ENCODE measurements at regions not wholly inside any gene's neighbourhood (a gene's known extent, or its start where the extent isn't known, plus 50 kb on each side); places are given as distances from the start of the nearest gene placed in this dataset.
A peak's percentile ranks its signal among the peaks of the same experiment; 100 is the strongest.
"Not testable (repeated sequence)": the region's sequence is repeated elsewhere in the genome, so short reads cannot be mapped to it uniquely, and the experiment has no call there.

DNA sequence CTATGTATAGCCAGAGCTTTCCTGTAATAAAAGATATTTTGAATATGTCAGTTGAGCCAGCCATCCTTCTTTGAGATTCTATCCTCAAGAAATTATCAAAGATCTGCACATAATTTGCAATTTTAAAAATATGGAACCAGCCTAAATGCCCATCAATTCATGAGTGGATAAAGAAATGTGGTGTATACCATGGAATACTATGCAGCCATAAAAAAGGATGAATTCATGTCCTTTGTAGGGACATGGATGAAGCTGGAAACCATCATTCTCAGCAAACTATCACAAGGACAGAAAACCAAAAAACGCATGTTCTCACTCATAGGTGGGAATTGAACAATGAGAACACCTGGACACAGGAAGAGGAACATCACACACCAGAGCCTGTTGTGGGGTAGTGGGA, 150.5 kb upstream of the TOP1 start:
- intact Hi-C loops (cut with micrococcal nuclease); H3K27ac Mint-ChIP-seq; H3K4me3 Mint-ChIP-seq (ENCODE audit: low read depth); H3K36me3 Mint-ChIP-seq (ENCODE audit: low read depth); DNase-seq (ENCODE audit: low spot score); H3K9me3 Mint-ChIP-seq: not testable (repeated sequence)
- Mint-ChIP-seq H3K4me1 (ENCODE audit: low read depth) (peaks cover 21% of the 10 kb centered on the region), H3K27me3 (ENCODE audit: low read depth) (peaks cover 11% of the 10 kb centered on the region)

DNA sequence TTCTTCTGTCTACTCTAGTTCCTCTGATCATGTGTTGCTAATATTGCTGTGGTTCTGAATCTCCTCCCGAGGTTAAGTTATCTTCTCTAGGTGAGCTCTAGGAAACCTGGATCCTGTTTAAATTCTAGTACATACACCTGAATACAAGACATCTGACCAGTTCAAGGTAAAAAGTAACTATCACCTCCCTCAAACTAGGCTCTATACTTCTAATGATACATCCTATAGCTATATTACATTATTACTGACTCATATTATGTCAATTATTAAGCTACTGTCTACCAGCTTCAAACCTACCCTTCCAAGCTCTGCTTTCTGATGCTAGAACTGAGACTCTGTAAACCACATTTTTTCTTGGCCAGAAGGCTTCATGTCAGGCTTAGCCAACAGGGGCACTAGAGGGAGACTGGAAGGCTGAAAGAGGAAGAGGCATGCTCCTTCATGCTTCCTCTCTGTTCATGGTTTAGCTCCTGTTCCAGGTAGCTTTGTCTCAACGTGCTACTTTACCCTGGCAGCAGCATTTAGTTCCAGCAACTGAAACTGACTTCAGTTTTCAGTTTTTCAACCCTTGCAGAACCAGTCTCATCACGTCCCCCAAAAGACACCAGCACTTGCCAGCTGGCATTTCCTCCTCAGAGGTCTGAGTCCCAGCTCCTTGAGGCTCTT, 148.4 kb upstream of the TOP1 start:
- Mint-ChIP-seq H3K9me3 (peaks cover 8% of the 10 kb centered on the region), H3K36me3 (ENCODE audit: low read depth) (no peaks in the 10 kb centered on the region), H3K4me3 (ENCODE audit: low read depth) (no peak overlapping the region), H3K27ac (no peak overlapping the region), H3K4me1 (ENCODE audit: low read depth) (peaks cover 26% of the 10 kb centered on the region), H3K27me3 (ENCODE audit: low read depth) (peaks cover 11% of the 10 kb centered on the region)
- DNase-seq (ENCODE audit: low spot score), result no peak
- intact Hi-C loops (cut with micrococcal nuclease), result no loop called here

DNA sequence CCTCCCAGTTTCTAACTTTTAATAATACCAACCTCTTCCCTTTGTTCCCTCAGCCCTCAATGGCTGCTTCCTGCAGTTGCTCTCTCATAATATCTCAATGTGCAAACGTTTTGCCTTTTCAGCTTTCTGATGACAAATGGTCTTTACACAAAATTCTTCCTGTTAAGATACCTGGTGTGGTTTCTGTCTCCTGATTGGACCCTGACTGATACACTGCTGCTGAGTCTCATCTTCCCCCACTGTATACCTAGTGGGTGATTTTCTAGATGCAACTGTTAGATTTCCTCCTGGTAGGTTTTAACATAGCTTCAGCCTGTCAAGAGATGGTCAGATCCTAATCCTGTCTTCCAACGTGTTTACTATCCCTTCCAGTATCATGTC, 147.9 kb upstream of the TOP1 start:
- peaks cover 26% of the 10 kb centered on the region for H3K4me1 Mint-ChIP-seq (ENCODE audit: low read depth)
- peaks cover 8% of the 10 kb centered on the region for H3K9me3 Mint-ChIP-seq
- H3K27ac Mint-ChIP-seq, result no peak overlapping the region
- no peaks in the 10 kb centered on the region for H3K36me3 Mint-ChIP-seq (ENCODE audit: low read depth)
- intact Hi-C loops (cut with micrococcal nuclease), result no loop called here
- no peak overlapping the region for H3K4me3 Mint-ChIP-seq (ENCODE audit: low read depth)
- DNase-seq (ENCODE audit: low spot score), result no peak
- peaks cover 11% of the 10 kb centered on the region for H3K27me3 Mint-ChIP-seq (ENCODE audit: low read depth)

DNA sequence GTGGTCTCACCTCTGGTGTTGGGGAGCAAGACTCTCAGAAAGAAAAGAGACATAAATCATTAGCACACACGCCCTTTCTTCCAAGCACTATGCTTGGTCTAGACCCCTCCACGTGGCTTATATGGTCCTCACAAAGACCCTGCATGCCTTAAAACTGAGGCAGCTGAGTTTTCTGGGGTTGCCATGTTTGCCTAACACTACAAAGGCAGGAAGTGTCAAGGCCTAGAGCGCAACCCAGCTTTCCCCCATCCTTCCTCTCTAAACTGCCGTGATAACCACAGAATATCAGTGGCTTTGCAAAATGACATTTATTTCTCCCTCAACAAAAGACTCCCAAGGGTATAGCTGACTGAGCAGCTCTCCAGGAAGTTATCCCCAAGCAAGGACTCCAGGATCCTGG, 146.5 kb upstream of the TOP1 start:
- peaks cover 8% of the 10 kb centered on the region for H3K9me3 Mint-ChIP-seq
- H3K4me1 Mint-ChIP-seq (ENCODE audit: low read depth), result peaks cover 26% of the 10 kb centered on the region
- no peak overlapping the region for H3K4me3 Mint-ChIP-seq (ENCODE audit: low read depth)
- no peaks in the 10 kb centered on the region for H3K36me3 Mint-ChIP-seq (ENCODE audit: low read depth)
- H3K27ac Mint-ChIP-seq, result peak overlapping the region; percentile 40
- intact Hi-C loops (cut with micrococcal nuclease), result no loop called here
- no peak for DNase-seq (ENCODE audit: low spot score)
- H3K27me3 Mint-ChIP-seq (ENCODE audit: low read depth), result peaks cover 11% of the 10 kb centered on the region

DNA sequence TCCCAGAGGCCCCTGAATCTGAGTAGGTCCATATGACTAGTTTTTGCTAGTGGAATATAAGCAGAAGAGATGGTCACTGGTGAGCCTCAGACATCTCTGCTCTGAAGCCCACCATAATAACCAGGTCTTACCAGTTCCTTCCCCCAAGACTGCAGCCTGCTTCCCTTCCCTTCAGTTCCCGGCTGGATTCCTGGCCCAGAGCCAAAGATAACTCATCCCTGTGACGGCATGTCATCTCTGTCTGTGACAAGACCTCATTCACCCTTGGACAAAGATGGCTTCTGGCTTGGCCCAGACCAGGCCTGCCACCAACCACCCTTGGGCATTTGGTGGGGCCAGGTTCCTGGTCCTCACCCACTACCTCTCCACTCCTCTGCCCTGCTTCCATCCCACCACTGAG, 145.5 kb upstream of the TOP1 start:
- Mint-ChIP-seq H3K27me3 (ENCODE audit: low read depth) (peaks cover 4% of the 10 kb centered on the region), H3K4me1 (ENCODE audit: low read depth) (peaks cover 26% of the 10 kb centered on the region), H3K4me3 (ENCODE audit: low read depth) (no peak overlapping the region), H3K27ac (no peak overlapping the region), H3K9me3 (peaks cover 5% of the 10 kb centered on the region), H3K36me3 (ENCODE audit: low read depth) (no peaks in the 10 kb centered on the region)
- DNase-seq (ENCODE audit: low spot score), result no peak
- intact Hi-C loops (cut with micrococcal nuclease), result no loop called here

DNA sequence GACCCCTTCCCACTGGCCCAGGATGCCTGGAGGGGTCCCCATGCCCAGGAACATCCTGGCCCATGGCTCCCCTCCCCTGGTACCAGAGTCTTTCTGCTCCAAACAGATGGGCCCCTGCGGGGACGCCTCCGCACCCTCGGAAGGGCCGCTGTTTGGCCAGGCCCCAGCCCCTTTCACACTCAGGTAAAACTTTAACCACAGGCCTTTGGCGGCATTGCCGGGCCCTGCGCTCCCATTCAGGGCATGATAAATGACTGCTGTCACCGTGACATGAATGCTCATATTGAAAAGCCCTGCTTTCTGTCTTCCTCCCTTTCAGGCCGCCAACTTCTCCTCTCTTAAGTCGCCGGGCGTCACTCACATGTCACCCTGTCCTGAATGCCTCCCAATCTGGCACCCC, 141.5 kb upstream of the TOP1 start:
- no peaks in the 10 kb centered on the region for H3K36me3 Mint-ChIP-seq (ENCODE audit: low read depth)
- intact Hi-C loops (cut with micrococcal nuclease), result no loop called here

DNA sequence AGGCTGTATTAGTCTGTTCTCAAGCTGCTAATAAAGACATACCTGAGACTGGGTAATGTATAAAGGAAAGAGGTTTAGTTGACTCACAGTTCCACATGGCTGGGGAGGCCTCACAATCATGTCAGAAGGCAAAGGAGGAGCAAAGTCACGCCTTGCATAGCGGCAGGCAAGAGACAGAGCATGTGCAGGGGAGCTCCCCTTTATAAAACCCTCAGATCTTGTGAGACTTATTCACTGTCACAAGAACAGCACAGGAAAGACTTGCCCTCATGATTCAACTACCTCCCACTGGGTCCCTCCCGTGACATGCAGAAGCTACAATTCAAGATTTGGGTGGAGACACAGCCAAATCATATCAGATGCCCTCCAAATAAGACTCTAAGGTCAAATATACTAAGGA, 139.4 kb upstream of the TOP1 start:
- H3K36me3 Mint-ChIP-seq (ENCODE audit: low read depth); DNase-seq (ENCODE audit: low spot score); H3K4me3 Mint-ChIP-seq (ENCODE audit: low read depth); H3K4me1 Mint-ChIP-seq (ENCODE audit: low read depth); H3K27ac Mint-ChIP-seq; intact Hi-C loops (cut with micrococcal nuclease); H3K9me3 Mint-ChIP-seq: not testable (repeated sequence)
- peaks cover 12% of the 10 kb centered on the region for H3K27me3 Mint-ChIP-seq (ENCODE audit: low read depth)

More for the DNA sequence above, 141.5 kb upstream of the TOP1 start:
- Mint-ChIP-seq H3K27ac (no peak overlapping the region), H3K27me3 (ENCODE audit: low read depth) (peaks cover 8% of the 10 kb centered on the region), H3K9me3 (no peaks in the 10 kb centered on the region), H3K4me3 (ENCODE audit: low read depth) (no peak overlapping the region), H3K4me1 (ENCODE audit: low read depth) (peaks cover 11% of the 10 kb centered on the region)
- DNase-seq (ENCODE audit: low spot score), result no peak

DNA sequence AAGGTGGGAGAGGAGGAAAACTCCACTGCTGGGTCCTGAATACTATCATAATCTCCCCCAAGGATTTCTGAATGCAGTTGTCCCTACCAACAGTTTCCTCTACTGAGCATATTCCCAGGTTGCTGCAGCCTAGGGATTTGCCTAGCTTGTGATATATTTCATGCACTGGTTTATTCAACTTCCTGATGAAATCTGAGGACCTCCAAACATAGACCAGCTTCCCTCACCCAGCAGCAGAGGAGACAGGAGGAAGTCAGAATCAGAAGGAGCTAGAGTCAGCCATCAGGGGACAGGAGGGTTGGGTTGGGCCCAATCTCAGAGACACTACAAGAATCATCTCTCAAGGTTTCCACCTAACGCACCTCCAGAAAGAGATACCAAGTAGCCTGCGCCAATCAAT, 138.4 kb upstream of the TOP1 start:
- H3K27ac Mint-ChIP-seq, result no peak overlapping the region
- no peaks in the 10 kb centered on the region for H3K36me3 Mint-ChIP-seq (ENCODE audit: low read depth)
- intact Hi-C loops (cut with micrococcal nuclease), result no loop called here
- no peak overlapping the region for H3K4me3 Mint-ChIP-seq (ENCODE audit: low read depth)
- H3K27me3 Mint-ChIP-seq (ENCODE audit: low read depth), result peaks cover 12% of the 10 kb centered on the region
- no peak for DNase-seq (ENCODE audit: low spot score)
- no peaks in the 10 kb centered on the region for H3K9me3 Mint-ChIP-seq
- H3K4me1 Mint-ChIP-seq (ENCODE audit: low read depth), result no peaks in the 10 kb centered on the region

DNA sequence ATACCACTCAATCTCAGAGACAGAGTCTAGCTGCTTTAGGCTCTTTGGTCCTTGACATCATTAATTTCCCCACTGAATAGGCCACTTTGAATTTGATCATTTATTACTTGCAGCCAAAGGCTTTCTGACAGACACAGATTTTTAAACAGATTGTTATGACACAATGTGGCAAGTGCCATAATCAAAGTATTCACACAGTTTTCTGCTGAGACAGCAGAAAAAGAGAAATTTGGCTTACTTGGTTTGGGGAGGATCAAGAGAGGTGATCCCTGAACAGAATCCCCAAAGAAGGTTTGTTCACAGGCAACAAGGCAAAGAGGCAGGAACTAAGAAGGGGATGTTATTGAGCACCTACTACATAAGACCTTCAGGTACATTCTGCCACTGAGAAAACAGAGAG, 138.0 kb upstream of the TOP1 start:
- intact Hi-C loops (cut with micrococcal nuclease), result no loop called here
- Mint-ChIP-seq H3K4me3 (ENCODE audit: low read depth) (no peak overlapping the region), H3K36me3 (ENCODE audit: low read depth) (no peaks in the 10 kb centered on the region), H3K27me3 (ENCODE audit: low read depth) (peaks cover 12% of the 10 kb centered on the region), H3K9me3 (no peaks in the 10 kb centered on the region), H3K27ac (no peak overlapping the region), H3K4me1 (ENCODE audit: low read depth) (no peaks in the 10 kb centered on the region)
- no peak for DNase-seq (ENCODE audit: low spot score)

DNA sequence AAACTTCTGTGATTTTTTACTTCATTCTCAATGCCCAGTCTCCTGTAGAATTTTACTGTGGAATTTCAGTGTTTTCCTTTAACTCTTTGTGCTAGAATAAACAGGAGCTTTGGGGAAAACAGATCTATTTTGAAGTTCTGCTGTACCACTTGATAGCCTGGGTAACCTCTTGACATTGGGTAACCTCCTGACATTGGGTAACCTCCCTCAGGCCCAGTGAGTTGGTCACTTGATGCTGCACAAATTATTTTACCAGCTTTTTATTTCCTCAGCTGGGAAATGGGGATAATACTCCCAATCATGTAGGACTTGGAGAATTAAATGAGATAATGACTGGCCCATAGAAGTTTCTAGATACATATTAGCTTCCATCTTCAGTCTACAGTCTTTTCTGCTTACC, 137.3 kb upstream of the TOP1 start:
- no peak overlapping the region for H3K4me3 Mint-ChIP-seq (ENCODE audit: low read depth)
- intact Hi-C loops (cut with micrococcal nuclease), result no loop called here
- no peaks in the 10 kb centered on the region for H3K36me3 Mint-ChIP-seq (ENCODE audit: low read depth)
- H3K27me3 Mint-ChIP-seq (ENCODE audit: low read depth), result peaks cover 14% of the 10 kb centered on the region
- H3K9me3 Mint-ChIP-seq, result no peaks in the 10 kb centered on the region
- H3K4me1 Mint-ChIP-seq (ENCODE audit: low read depth), result no peaks in the 10 kb centered on the region
- no peak for DNase-seq (ENCODE audit: low spot score)
- no peak overlapping the region for H3K27ac Mint-ChIP-seq

DNA sequence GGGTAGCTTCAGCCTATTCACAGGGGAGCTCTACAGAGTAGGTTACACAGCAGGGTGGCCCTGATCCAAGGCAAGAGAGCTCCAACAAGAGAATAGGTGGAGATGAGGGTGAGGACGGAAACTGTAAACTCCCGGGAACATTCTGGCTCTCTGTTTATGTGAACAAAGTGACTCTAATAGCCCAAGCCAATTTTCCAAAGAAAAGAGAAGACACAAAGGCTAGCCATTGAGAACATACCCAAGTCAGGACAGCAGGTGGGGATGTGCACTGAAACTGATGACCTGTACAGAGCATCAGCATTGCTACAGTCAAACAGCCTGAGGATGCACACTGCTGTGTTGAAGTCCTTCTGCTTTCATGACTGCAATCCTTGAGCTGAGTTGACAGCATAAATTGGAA, 136.0 kb upstream of the TOP1 start:
- Mint-ChIP-seq H3K36me3 (ENCODE audit: low read depth) (no peaks in the 10 kb centered on the region), H3K4me1 (ENCODE audit: low read depth) (no peaks in the 10 kb centered on the region), H3K4me3 (ENCODE audit: low read depth) (no peak overlapping the region), H3K27ac (no peak overlapping the region), H3K9me3 (no peaks in the 10 kb centered on the region), H3K27me3 (ENCODE audit: low read depth) (peaks cover 24% of the 10 kb centered on the region)
- DNase-seq (ENCODE audit: low spot score), result no peak
- intact Hi-C loops (cut with micrococcal nuclease), result no loop called here

DNA sequence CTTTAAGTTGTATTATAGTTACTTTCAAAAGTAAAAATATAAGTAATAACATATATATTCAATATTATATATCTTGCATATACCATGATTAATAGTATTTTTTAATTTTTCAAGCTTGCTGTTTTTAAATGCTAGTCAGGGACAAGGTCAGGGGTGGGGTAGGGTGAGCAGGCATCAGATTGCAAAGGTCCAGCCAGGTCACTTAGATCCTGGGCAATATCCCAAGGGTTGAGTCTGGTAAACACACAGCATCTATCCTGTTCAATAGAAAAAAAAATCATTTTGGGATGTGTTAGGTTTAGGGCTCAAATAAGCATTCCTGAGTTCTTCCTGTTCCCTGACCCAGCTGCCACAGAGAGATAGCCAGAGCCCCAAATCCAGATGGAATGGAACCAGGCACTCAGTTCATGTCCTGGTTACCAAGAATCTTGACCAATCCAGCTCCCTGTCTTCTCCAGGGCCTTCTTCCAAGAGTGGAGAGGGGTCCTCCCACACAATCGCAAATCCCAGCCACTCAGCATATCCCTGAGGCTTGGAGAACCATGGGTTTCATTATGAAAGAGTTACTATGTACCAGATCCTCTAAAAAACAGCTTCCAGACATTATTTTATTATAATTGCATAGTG, 134.9 kb upstream of the TOP1 start:
- Mint-ChIP-seq H3K27ac (no peak overlapping the region), H3K36me3 (ENCODE audit: low read depth) (no peaks in the 10 kb centered on the region), H3K4me1 (ENCODE audit: low read depth) (no peaks in the 10 kb centered on the region), H3K9me3 (no peaks in the 10 kb centered on the region), H3K4me3 (ENCODE audit: low read depth) (no peak overlapping the region), H3K27me3 (ENCODE audit: low read depth) (peaks cover 26% of the 10 kb centered on the region)
- no peak for DNase-seq (ENCODE audit: low spot score)
- intact Hi-C loops (cut with micrococcal nuclease), result no loop called here

DNA sequence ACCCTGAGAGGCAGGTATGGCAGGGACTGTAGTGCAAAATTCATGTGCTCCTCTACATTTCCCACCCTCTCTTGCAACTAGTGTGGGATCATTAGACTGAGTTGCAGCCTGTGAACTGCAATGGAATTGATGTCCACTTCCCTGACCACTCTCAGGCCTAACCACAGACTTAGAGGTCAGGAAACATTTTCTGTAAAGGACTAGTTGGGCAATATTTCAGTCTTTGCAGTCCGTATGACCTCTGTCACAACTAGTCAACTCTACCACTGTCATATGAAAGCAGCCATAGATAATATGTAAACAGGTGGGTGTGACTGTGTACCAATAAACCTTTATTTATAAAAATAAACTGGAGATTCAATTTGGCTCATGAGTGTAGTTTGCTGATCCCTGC, 134.4 kb upstream of the TOP1 start:
- no peaks in the 10 kb centered on the region for H3K9me3 Mint-ChIP-seq

DNA sequence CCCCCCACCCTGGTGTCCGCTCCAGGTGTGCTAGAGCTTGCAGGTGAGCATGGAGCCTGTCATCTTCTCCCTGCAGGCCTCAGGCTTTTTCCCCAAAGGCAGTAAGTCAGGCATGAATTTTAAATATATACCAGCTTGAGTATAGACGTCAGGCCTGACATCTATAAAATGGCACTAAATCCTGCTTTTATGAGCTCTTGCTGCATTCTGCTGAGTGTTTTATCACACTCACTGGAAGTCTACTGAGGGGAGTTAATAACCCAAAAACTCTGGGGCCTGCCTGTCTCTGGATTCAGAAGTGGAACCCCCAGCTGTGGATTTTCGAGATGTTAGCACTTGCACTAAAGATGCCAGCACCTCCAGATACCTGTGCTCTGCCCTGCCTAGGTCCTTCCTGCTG, 133.4 kb upstream of the TOP1 start:
- no peak for DNase-seq (ENCODE audit: low spot score)
- intact Hi-C loops (cut with micrococcal nuclease), result no loop called here

More for the DNA sequence above, 134.4 kb upstream of the TOP1 start:
- no peak overlapping the region for H3K27ac Mint-ChIP-seq
- H3K4me3 Mint-ChIP-seq (ENCODE audit: low read depth), result no peak overlapping the region
- no peak for DNase-seq (ENCODE audit: low spot score)
- intact Hi-C loops (cut with micrococcal nuclease), result no loop called here
- H3K4me1 Mint-ChIP-seq (ENCODE audit: low read depth), result no peaks in the 10 kb centered on the region
- H3K27me3 Mint-ChIP-seq (ENCODE audit: low read depth), result peaks cover 26% of the 10 kb centered on the region
- no peaks in the 10 kb centered on the region for H3K36me3 Mint-ChIP-seq (ENCODE audit: low read depth)

More for the DNA sequence above, 133.4 kb upstream of the TOP1 start:
- no peaks in the 10 kb centered on the region for H3K9me3 Mint-ChIP-seq
- no peaks in the 10 kb centered on the region for H3K4me1 Mint-ChIP-seq (ENCODE audit: low read depth)
- H3K4me3 Mint-ChIP-seq (ENCODE audit: low read depth), result no peak overlapping the region
- no peak overlapping the region for H3K27ac Mint-ChIP-seq
- peaks cover 28% of the 10 kb centered on the region for H3K27me3 Mint-ChIP-seq (ENCODE audit: low read depth)
- H3K36me3 Mint-ChIP-seq (ENCODE audit: low read depth), result no peaks in the 10 kb centered on the region

All from activated T-helper 2 cell treated with anti-CD3 and anti-CD28 coated beads, Interferon-gamma antibody, Interleukin-2, Interleukin-4, amounts not matched to agents 10 μg/mL and 5 μg/mL and 100 μg/mL, durations not matched to agents 14 hours and 24 hours and 36 hours (primary cell).